ENCODE measurements at regions not wholly inside any gene's neighbourhood (a gene's known extent, or its start where the extent isn't known, plus 50 kb on each side); places are given as distances from the start of the nearest gene placed in this dataset.

DNA sequence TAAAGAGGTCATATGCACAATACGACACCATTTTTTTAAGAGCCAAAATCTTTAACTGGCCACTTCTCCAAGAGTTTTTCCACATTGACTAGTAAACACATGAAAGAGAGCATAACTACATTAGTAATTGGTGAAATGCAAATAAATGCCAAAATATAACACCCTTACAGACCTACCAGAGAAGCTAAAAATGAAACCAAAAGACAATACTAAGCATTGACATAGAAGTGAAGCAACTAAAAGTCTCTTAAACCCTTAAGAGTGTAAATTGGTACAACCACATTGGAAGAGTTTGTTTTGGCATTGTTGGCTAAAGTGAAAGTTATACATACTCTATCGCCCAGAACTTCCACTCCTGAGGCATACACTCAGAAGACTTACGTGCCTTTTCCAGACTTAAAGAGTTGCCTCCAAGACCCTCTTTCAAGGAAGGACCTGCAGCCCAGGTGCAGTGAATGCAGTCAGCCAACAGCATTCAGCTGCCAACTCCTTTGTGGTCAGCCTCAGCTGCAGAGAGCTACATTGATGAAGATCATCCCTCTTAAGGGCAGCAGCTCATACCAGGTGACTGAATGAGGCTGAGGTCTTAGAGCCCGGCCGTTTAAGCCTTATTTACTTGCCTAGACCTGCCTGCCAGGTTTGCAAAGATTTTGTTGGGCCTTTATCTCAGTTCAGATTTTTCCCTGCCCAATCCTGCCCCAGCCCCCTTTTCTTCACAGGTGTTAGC lies 839.1 kb upstream of the ADGRL2 start:
- Histone ChIP-seq H3K4ac (replicated peaks; ENCODE audit: insufficient read length, low read depth, low read length) (no peak overlapping the region), H4K20me1 (replicated peaks in 1 of 2; ENCODE audit: control insufficient read depth in 1 of 2, insufficient read depth in 2 of 2, low read length in 2 of 2) (no peaks in the 10 kb centered on the region), H2AFZ (ENCODE audit: low read length) (no peak overlapping the region), H3K4me1 (replicated peaks in 1 of 4; ENCODE audit: control insufficient read depth in 3 of 4, insufficient read depth in 4 of 4, low read length in 3 of 4) (no peaks in the 10 kb centered on the region), H3K18ac (ENCODE audit: extremely low read depth, low read length) (no peak overlapping the region), H4K91ac (replicated peaks; ENCODE audit: insufficient read length, low read length) (no peak overlapping the region), H3K79me1 (ENCODE audit: low read depth, low read length) (no peaks in the 10 kb centered on the region), H3K27ac (ENCODE audit: low read depth, low read length) (no peak overlapping the region), H3K9me3 (ENCODE audit: insufficient read depth in 2 of 2, low read depth in 1 of 2, low read length in 1 of 2) (no peaks in the 10 kb centered on the region), H4K5ac (ENCODE audit: insufficient read length, low read depth, low read length) (no peak overlapping the region), H2BK120ac (replicated peaks; ENCODE audit: low read depth, low read length) (no peak overlapping the region), H2BK20ac (ENCODE audit: low read length) (no peak overlapping the region), H3K36me3 (ENCODE audit: control insufficient read depth in 2 of 4, insufficient read depth in 4 of 4, low read length in 3 of 4) (no peaks in the 10 kb centered on the region), H3K23me2 (ENCODE audit: low read depth, low read length) (no peaks in the 10 kb centered on the region), H2BK12ac (ENCODE audit: low read depth, low read length) (no peak overlapping the region), H2BK15ac (ENCODE audit: low read length) (no peak overlapping the region), H3K4me2 (ENCODE audit: insufficient read depth in 1 of 2, low read depth in 2 of 2, low read length in 2 of 2) (no peak overlapping the region), H3K9ac (replicated peaks in 1 of 4; ENCODE audit: extremely low read depth in 1 of 4, low read depth in 3 of 4, low read length in 3 of 4) (no peak overlapping the region), H3K56ac (replicated peaks; ENCODE audit: insufficient read length, low read depth, low read length) (no peak overlapping the region), H2AK5ac (ENCODE audit: low read depth, low read length) (no peak overlapping the region), H3K23ac (ENCODE audit: insufficient read length) (no peak overlapping the region), H3K14ac (ENCODE audit: insufficient read length) (no peak overlapping the region), H2BK5ac (ENCODE audit: low read depth, low read length) (no peak overlapping the region), H3K79me2 (ENCODE audit: control insufficient read depth in 1 of 2, insufficient read depth in 2 of 2, low read length in 2 of 2) (no peaks in the 10 kb centered on the region), H4K8ac (ENCODE audit: extremely low read depth, insufficient read depth, low read length) (no peak overlapping the region), H3K4me3 (ENCODE audit: extremely low read depth in 1 of 4, insufficient read depth in 2 of 4, low read depth in 3 of 4, low read length in 4 of 4) (no peak overlapping the region), H3K27me3 (replicated peaks in 1 of 4; ENCODE audit: control insufficient read depth in 3 of 4, extremely low read depth in 1 of 4, insufficient read depth in 3 of 4, low read length in 3 of 4) (no peaks in the 10 kb centered on the region)
- CTCF ChIA-PET (ENCODE audit: partially characterized antibody) = no interaction called here
- no peak for DNase-seq (ENCODE audit: low read depth in 1 of 2, low spot score in 2 of 2)
- no peak for FAIRE-seq
- POLR2A ChIA-PET (ENCODE audit: partially characterized antibody) = interaction anchor here (0.8 kb wide), 1 partner anchor 340 kb away, joined by 4 read pairs; no protein-coding TSS in a partner anchor
- 91% methylated on average over 5 of the region's 5 CpGs; no CpG with 5 or more reads in 1 of the 2 experiments for WGBS, 2 experiments (ENCODE audit: extremely low coverage in 1 of 2, insufficient coverage in 1 of 2, insufficient read length in 1 of 2, insufficient replicate concordance in 2 of 2, low coverage in 1 of 2, low lambda C conversion rate in 2 of 2, missing lambda C conversion rate in 1 of 2)
- no peak for TF ChIP-seq SUZ12 (IDR thresholded peaks at IDR 0.05; ENCODE audit: low read length)
- no peak for TF ChIP-seq KDM4A (IDR thresholded peaks at IDR 0.05; ENCODE audit: low read depth, low read length, severe bottlenecking)
- TF ChIP-seq PHF8 (conservative IDR thresholded peaks at IDR 0.05; ENCODE audit: low read depth, low read length) = no peak
- TF ChIP-seq RBBP5 (IDR thresholded peaks at IDR 0.05; ENCODE audit: borderline replicate concordance, low read depth, low read length) = no peak
- no peak for TF ChIP-seq MAFK (IDR thresholded peaks at IDR 0.05; ENCODE audit: low read depth, low read length)
- TF ChIP-seq E2F6 (IDR thresholded peaks at IDR 0.05) = no peak
- TF ChIP-seq POU5F1 (IDR thresholded peaks at IDR 0.05; ENCODE audit: low read depth, low read length) = no peak
- no peak for TF ChIP-seq SIN3A (conservative IDR thresholded peaks at IDR 0.05 in 1 of 2, IDR thresholded peaks at IDR 0.05 in 1 of 2; ENCODE audit: low read depth in 1 of 2, low read length in 2 of 2)
- TF ChIP-seq RXRA (IDR thresholded peaks at IDR 0.05; ENCODE audit: insufficient read depth, low read depth, low read length) = no peak
- no peak for TF ChIP-seq POLR2AphosphoS5 (IDR thresholded peaks at IDR 0.05; ENCODE audit: low read depth, low read length)
- TF ChIP-seq SP2 (IDR thresholded peaks at IDR 0.05; ENCODE audit: low read length) = no peak
- TF ChIP-seq MAX (IDR thresholded peaks at IDR 0.05) = no peak
- no peak for TF ChIP-seq SIRT6 (IDR thresholded peaks at IDR 0.05; ENCODE audit: low read length)

Data from H1 (cell line).